HepG2 (cell line): ENCODE measurements at regions not wholly inside any gene's neighbourhood (a gene's known extent, or its start where the extent isn't known, plus 50 kb on each side); places are given as distances from the start of the nearest gene placed in this dataset.

ENCODE experiments used
- ATAC-seq: fragments of 200-7000 bp; cut with Tn5 transposase; 3 replicates; pipeline ENCODE4 v1.9.1; 2020; ENCODE audit warnings: mild to moderate bottlenecking, moderate library complexity
- BruUV-seq: library from RNA; stranded (reverse); fragments of 400-500 nt; replicated peaks from 2 replicates; lab custom pipeline; 2021; lab: Mats Ljungman, UMichigan
- CTCF ChIA-PET: fragments of 300-600 bp; formaldehyde crosslinking; extraction: SDS; loops from one replicate; lab custom pipeline; 2021; ENCODE audit warnings: low total read pairs, inconsistent platforms, low intra/inter-chr PET ratio; lab: Yijun Ruan, JAX
- POLR2A ChIA-PET: fragments of 350-600 bp; sonication (Branson Sonifier 250); formaldehyde crosslinking; loops from one replicate; lab custom pipeline; 2020; ENCODE audit warnings: antibody characterized with exemption, inconsistent platforms; lab: Yijun Ruan, JAX
- DNase-seq: peaks from one replicate; pipeline ENCODE4 v3.0.0-alpha.2; 2015; ENCODE audit warnings: low spot score
- FAIRE-seq: peaks from 3 replicates; lab custom pipeline; 2011; peaks lifted over from hg19 to GRCh38; lab: Jason Lieb, UNC
- H2AFZ ChIP-seq: one replicate; pipeline ENCODE4 v1.6.1; 2011; ENCODE audit warnings: low read length, inconsistent platforms
- H3K27ac ChIP-seq: fragments of 300-600 bp; 3 replicates; pipeline ENCODE4 v1.8.0; 2011; ENCODE audit warnings: mixed run types, mild to moderate bottlenecking, mixed read lengths, low read length, inconsistent platforms; ENCODE audit not compliant: insufficient read depth; ENCODE audit errors: extremely low read length
- H3K27me3 ChIP-seq, 2 experiments: fragments of 200-600 bp in 1 of 2; 2 replicates in 1 of 2; 3 replicates in 1 of 2; pipeline versions ENCODE4 v1.6.0 to v1.8.0; 2011; ENCODE audit warnings: low read length in 2 of 2, mild to moderate bottlenecking in 2 of 2, moderate library complexity in 2 of 2, inconsistent platforms in 1 of 2; ENCODE audit not compliant: insufficient read depth in 2 of 2, control insufficient read depth in 1 of 2
- H3K36me3 ChIP-seq, 2 experiments: fragments of 200-600 bp in 1 of 2; replicated peaks in 1 of 2; 2 replicates in 1 of 2; 3 replicates in 1 of 2; pipeline versions ENCODE4 v1.5.1 to v1.8.0; 2011; ENCODE audit warnings: low read length in 2 of 2, inconsistent platforms in 1 of 2; ENCODE audit not compliant: insufficient read depth in 2 of 2, control insufficient read depth in 1 of 2
- H3K4me1 ChIP-seq: 2 replicates; pipeline ENCODE4 v1.5.1; 2012; ENCODE audit warnings: low read length, inconsistent platforms; ENCODE audit not compliant: insufficient read depth
- H3K4me2 ChIP-seq: 2 replicates; pipeline ENCODE4 v1.6.0; 2011; ENCODE audit warnings: low read depth, low read length, inconsistent platforms
- H3K4me3 ChIP-seq, 3 experiments: fragments of 200-600 bp in 1 of 3; sonication (generic), shearing (Covaris generic) in 1 of 3; replicated peaks in 1 of 3; 2 replicates each; pipeline ENCODE4 v1.5.1; 2011 to 2016; ENCODE audit warnings: low read length in 3 of 3, inconsistent platforms in 2 of 3, low read depth in 2 of 3, mild to moderate bottlenecking in 2 of 3, control low read depth in 1 of 3, mixed read lengths in 1 of 3; ENCODE audit not compliant: insufficient read depth in 1 of 3
- H3K79me2 ChIP-seq: one replicate; pipeline ENCODE4 v1.6.1; 2011; ENCODE audit warnings: low read length, inconsistent platforms; ENCODE audit not compliant: insufficient read depth
- H3K9ac ChIP-seq: 2 replicates; pipeline ENCODE4 v1.6.0; 2011; ENCODE audit warnings: mild to moderate bottlenecking, low read depth, low read length, inconsistent platforms; ENCODE audit not compliant: insufficient read depth
- H3K9me3 ChIP-seq: 2 replicates; pipeline ENCODE4 v1.5.1; 2012; ENCODE audit warnings: mild to moderate bottlenecking, low read length
- H4K20me1 ChIP-seq: 2 replicates; pipeline ENCODE4 v1.6.0; 2011; ENCODE audit warnings: inconsistent platforms, mild to moderate bottlenecking, low read length, moderate library complexity; ENCODE audit not compliant: insufficient read depth
- MIER2 ChIP-seq: IDR thresholded peaks from 2 replicates; pipeline ENCODE4 v1.6.1; 2016; ENCODE audit warnings: missing biosample characterization, missing genetic modification reagents
- MTA3 ChIP-seq: sonication (generic); formaldehyde crosslinking; IDR thresholded peaks from 2 replicates; pipeline ENCODE4 v1.4.0; 2020; ENCODE audit warnings: missing genetic modification reagents
- MTF2 ChIP-seq: sonication (generic); formaldehyde crosslinking; IDR thresholded peaks from 2 replicates; pipeline ENCODE4 v1.5.0; 2020; ENCODE audit warnings: missing genetic modification reagents, borderline replicate concordance
- MXI1 ChIP-seq: IDR thresholded peaks from 3 replicates; pipeline ENCODE4 v1.6.1; 2012; ENCODE audit warnings: low read depth, low read length, inconsistent platforms, borderline replicate concordance
- SIX4 ChIP-seq: sonication (generic); formaldehyde crosslinking; IDR thresholded peaks from 2 replicates; pipeline ENCODE4 v1.4.0; 2020; ENCODE audit warnings: missing genetic modification reagents
- THAP11 ChIP-seq: IDR thresholded peaks from 2 replicates; pipeline ENCODE4 v1.6.1; 2016; ENCODE audit warnings: missing biosample characterization, missing genetic modification reagents
- XBP1 ChIP-seq: sonication (generic); formaldehyde crosslinking; IDR thresholded peaks from 2 replicates; pipeline ENCODE4 v1.5.0; 2020; ENCODE audit warnings: missing genetic modification reagents
- ZFX ChIP-seq: sonication (generic); formaldehyde crosslinking; IDR thresholded peaks from 2 replicates; pipeline ENCODE4 v1.4.0; 2020; ENCODE audit warnings: mild to moderate bottlenecking, low read depth, missing genetic modification reagents, moderate library complexity
- ZNF496 ChIP-seq: sonication (generic); formaldehyde crosslinking; IDR thresholded peaks from 2 replicates; pipeline ENCODE4 v1.8.1; 2023; ENCODE audit warnings: mild to moderate bottlenecking, moderate library complexity, missing genetic modification reagents; ENCODE audit not compliant: insufficient replicate concordance
- ZNF878 ChIP-seq: sonication (generic); formaldehyde crosslinking; IDR thresholded peaks from 2 replicates; pipeline ENCODE4 v1.8.1; 2023; ENCODE audit warnings: mild to moderate bottlenecking, missing genetic modification reagents, moderate library complexity
- WGBS: methylation state at CpG from one replicate; pipeline ENCODE4 v1.1.6; 2017; ENCODE audit warnings: low lambda C conversion rate; 5-methylcytosine and 5-hydroxymethylcytosine counted together
- in situ Hi-C: cut with HindIII; loops from 2 replicates; pipeline ENCODE4 v1.10.0; 2017; ENCODE audit warnings: low pct_unique_long_range_greater_than_20kb; ENCODE audit not compliant: extremely low pct_ligation_motif_present
- intact Hi-C: fragments of 100-400 bp; cut with micrococcal nuclease; formaldehyde crosslinking; loops from one replicate; pipeline ENCODE4 v1.10.0; 2022; ENCODE audit not compliant: unreplicated experiment
- TF ChIP-seq, protein P1 (sequence below): sonication (generic); formaldehyde crosslinking; IDR thresholded peaks from 2 replicates; pipeline ENCODE4 v1.4.0; 2020; ENCODE audit warnings: mild to moderate bottlenecking, missing genetic modification reagents, borderline replicate concordance
- TF ChIP-seq, protein P2 (sequence below), 2 experiments: sonication (generic) in 1 of 2; formaldehyde crosslinking in 1 of 2; IDR thresholded peaks; 2 replicates each; pipeline versions ENCODE4 v1.4.0 to v1.6.1; 2016 to 2020; ENCODE audit warnings: borderline replicate concordance in 1 of 2, low read depth in 1 of 2, mild to moderate bottlenecking in 1 of 2, missing genetic modification reagents in 1 of 2
- TF ChIP-seq, protein P3 (sequence below): sonication (generic); formaldehyde crosslinking; IDR thresholded peaks from 2 replicates; pipeline ENCODE4 v1.8.1; 2023; ENCODE audit warnings: missing genetic modification reagents, inconsistent platforms, borderline replicate concordance

DNA sequence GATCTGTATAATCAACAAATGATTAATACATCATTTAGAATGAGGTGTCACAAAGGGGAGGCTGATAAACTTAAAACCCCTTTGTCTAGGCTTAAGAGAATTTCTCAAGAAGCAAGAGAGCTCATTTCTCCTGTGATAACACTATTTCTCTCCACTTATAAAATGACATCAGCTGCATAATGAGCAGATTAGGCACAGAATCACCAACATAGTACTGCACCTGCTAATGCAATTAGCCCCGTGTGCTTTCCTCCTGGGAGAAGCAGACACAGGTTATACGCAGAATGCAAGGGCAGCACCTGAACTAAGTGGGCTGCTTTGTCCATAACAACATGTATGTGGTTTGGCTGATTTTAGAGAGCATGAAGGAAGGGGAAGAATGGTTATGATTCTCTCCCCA, 515.3 kb upstream of the CFAP20DC start:
- in situ Hi-C loops (no loop called here), intact Hi-C loops (no loop called here)
- Histone ChIP-seq H2AFZ (no peak overlapping the region), H3K9me3 (no peaks in the 10 kb centered on the region), H3K27ac (no peak overlapping the region), H3K79me2 (no peaks in the 10 kb centered on the region), H3K36me3 (no peaks in the 10 kb centered on the region), H4K20me1 (no peaks in the 10 kb centered on the region), H3K4me1 (no peaks in the 10 kb centered on the region), H3K9ac (no peak overlapping the region), H3K4me3 (no peak overlapping the region), H3K4me2 (no peak overlapping the region), H3K27me3 (peaks cover 0 to 2% of the 10 kb centered on the region in 2 experiments; a peak in 1 of 5 replicates)
- FAIRE-seq (no peak), ATAC-seq (no peak), DNase-seq (no peak)
- TF ChIP-seq MTA3 (CRISPR knock-in tag) (no peak), MTF2 (CRISPR knock-in tag) (no peak), SIX4 (no peak), ZNF878 (CRISPR knock-in tag) (no peak)
- TF ChIP-seq, protein P1, sequence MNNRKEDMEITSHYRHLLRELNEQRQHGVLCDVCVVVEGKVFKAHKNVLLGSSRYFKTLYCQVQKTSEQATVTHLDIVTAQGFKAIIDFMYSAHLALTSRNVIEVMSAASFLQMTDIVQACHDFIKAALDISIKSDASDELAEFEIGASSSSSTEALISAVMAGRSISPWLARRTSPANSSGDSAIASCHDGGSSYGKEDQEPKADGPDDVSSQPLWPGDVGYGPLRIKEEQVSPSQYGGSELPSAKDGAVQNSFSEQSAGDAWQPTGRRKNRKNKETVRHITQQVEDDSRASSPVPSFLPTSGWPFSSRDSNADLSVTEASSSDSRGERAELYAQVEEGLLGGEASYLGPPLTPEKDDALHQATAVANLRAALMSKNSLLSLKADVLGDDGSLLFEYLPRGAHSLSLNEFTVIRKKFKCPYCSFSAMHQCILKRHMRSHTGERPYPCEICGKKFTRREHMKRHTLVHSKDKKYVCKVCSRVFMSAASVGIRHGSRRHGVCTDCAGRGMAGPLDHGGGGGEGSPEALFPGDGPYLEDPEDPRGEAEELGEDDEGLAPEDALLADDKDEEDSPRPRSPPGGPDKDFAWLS, result no peak
- CTCF ChIA-PET, result no interaction called here
- no TSS peak for BruUV-seq
- 33% methylated on average over 2 of the region's 2 CpGs for WGBS
- POLR2A ChIA-PET, result no interaction called here

DNA sequence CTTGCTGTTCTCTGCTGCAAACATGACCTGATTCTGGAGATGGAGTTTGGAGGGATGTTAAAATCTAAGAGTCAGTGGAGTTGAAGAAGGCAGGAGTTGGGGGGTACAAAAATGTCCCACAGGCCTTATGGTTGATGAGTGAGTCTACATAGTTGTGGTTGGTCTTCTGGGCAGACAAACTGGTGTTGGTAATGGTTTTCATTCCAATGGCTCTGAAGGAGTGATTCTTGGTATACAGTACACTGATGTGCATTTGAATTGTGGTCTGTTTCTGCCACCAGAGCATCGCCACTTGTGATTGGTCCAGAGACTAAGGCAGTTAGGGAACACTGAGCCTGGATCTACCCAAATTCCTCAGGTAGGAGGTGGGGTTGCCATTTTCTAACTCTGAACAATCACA, 514.1 kb upstream of the CFAP20DC start:
- no peak for FAIRE-seq
- no peaks in the 10 kb centered on the region for H3K27me3 ChIP-seq
- POLR2A ChIA-PET, result no interaction called here
- no peak overlapping the region for H3K4me3 ChIP-seq
- H3K27ac ChIP-seq, result no peak overlapping the region
- H3K9me3 ChIP-seq, result no peaks in the 10 kb centered on the region
- CTCF ChIA-PET, result no interaction called here
- H3K4me2 ChIP-seq, result no peak overlapping the region
- no peaks in the 10 kb centered on the region for H3K79me2 ChIP-seq
- in situ Hi-C loops, result no loop called here
- no peaks in the 10 kb centered on the region for H3K36me3 ChIP-seq
- H3K4me1 ChIP-seq, result no peaks in the 10 kb centered on the region
- no peak overlapping the region for H2AFZ ChIP-seq
- BruUV-seq, result no TSS peak
- H3K9ac ChIP-seq, result no peak overlapping the region
- ATAC-seq, result no peak
- WGBS, result 0% methylated on average over 1 of the region's 1 CpG
- H4K20me1 ChIP-seq, result no peaks in the 10 kb centered on the region
- intact Hi-C loops, result no loop called here
- DNase-seq, result no peak
- TF ChIP-seq XBP1 (CRISPR knock-in tag) (no peak), MIER2 (no peak), ZFX (no peak), ZNF496 (no peak), THAP11 (CRISPR knock-in tag) (no peak), MXI1 (no peak)
- TF ChIP-seq, protein P2, sequence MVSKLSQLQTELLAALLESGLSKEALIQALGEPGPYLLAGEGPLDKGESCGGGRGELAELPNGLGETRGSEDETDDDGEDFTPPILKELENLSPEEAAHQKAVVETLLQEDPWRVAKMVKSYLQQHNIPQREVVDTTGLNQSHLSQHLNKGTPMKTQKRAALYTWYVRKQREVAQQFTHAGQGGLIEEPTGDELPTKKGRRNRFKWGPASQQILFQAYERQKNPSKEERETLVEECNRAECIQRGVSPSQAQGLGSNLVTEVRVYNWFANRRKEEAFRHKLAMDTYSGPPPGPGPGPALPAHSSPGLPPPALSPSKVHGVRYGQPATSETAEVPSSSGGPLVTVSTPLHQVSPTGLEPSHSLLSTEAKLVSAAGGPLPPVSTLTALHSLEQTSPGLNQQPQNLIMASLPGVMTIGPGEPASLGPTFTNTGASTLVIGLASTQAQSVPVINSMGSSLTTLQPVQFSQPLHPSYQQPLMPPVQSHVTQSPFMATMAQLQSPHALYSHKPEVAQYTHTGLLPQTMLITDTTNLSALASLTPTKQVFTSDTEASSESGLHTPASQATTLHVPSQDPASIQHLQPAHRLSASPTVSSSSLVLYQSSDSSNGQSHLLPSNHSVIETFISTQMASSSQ (IDR thresholded peaks at IDR 0.05; ENCODE audit: low read depth), result no peak
- TF ChIP-seq, protein P2 (CRISPR knock-in tag; IDR thresholded peaks at IDR 0.05; ENCODE audit: borderline replicate concordance), result no peak
- TF ChIP-seq, protein P3, sequence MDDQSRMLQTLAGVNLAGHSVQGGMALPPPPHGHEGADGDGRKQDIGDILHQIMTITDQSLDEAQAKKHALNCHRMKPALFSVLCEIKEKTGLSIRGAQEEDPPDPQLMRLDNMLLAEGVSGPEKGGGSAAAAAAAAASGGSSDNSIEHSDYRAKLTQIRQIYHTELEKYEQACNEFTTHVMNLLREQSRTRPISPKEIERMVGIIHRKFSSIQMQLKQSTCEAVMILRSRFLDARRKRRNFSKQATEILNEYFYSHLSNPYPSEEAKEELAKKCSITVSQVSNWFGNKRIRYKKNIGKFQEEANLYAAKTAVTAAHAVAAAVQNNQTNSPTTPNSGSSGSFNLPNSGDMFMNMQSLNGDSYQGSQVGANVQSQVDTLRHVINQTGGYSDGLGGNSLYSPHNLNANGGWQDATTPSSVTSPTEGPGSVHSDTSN (CRISPR knock-in tag), result no peak
